GM12878 (cell line): ENCODE measurements at regions not wholly inside any gene's neighbourhood (a gene's known extent, or its start where the extent isn't known, plus 50 kb on each side); places are given as distances from the start of the nearest gene placed in this dataset.

Source experiments
- ATAC-seq: fragments of 200-7000 bp; cut with Tn5 transposase; 3 replicates; pipeline ENCODE4 v1.9.1; 2020; ENCODE audit warnings: mild to moderate bottlenecking, moderate library complexity
- BruUV-seq: library from RNA; stranded (reverse); fragments of 400-500 nt; replicated peaks from 2 replicates; lab custom pipeline; 2021; lab: Mats Ljungman, UMichigan
- CTCF ChIA-PET: fragments of 300-600 bp; sonication (Branson Sonifier 250); formaldehyde crosslinking; extraction: SDS; loops from one replicate; lab custom pipeline; 2021; ENCODE audit warnings: inconsistent platforms; lab: Yijun Ruan, JAX
- POLR2A ChIA-PET: fragments of 350-600 bp; formaldehyde crosslinking; extraction: SDS; loops from one replicate; lab custom pipeline; 2021; ENCODE audit warnings: inconsistent platforms; lab: Charles Lee
- RAD21 ChIA-PET: fragments of 300-600 bp; sonication (Branson Sonifier 250); formaldehyde crosslinking; loops from one replicate; lab custom pipeline; 2023; ENCODE audit warnings: antibody characterized with exemption; ENCODE audit not compliant: unreplicated experiment; lab: Charles Lee
- SMC1A ChIA-PET: fragments of 300-600 bp; sonication (Branson Sonifier 250); formaldehyde crosslinking; loops from one replicate; lab custom pipeline; 2023; ENCODE audit not compliant: unreplicated experiment, uncharacterized antibody; lab: Charles Lee
- DNase-seq: peaks from one replicate; pipeline ENCODE4 v3.0.0-alpha.2; 2011; ENCODE audit warnings: low read depth, low spot score
- FAIRE-seq: peaks from 3 replicates; lab custom pipeline; 2011; peaks lifted over from hg19 to GRCh38; lab: Jason Lieb, UNC
- H2AFZ ChIP-seq: 2 replicates; pipeline ENCODE4 v1.6.0; 2011; ENCODE audit warnings: low read depth, low read length, control low read depth; ENCODE audit not compliant: control insufficient read depth
- H3K27ac ChIP-seq: 2 replicates; pipeline ENCODE4 v1.5.1; 2011; ENCODE audit warnings: control low read depth; ENCODE audit not compliant: control insufficient read depth, insufficient read depth
- H3K27me3 ChIP-seq, 2 experiments: replicated peaks in 1 of 2; 2 replicates each; pipeline versions ENCODE4 v1.6.0 to v1.6.1; 2011; ENCODE audit warnings: low read length in 1 of 2; ENCODE audit not compliant: control insufficient read depth in 2 of 2, insufficient read depth in 2 of 2
- H3K36me3 ChIP-seq, 2 experiments: 2 replicates each; pipeline ENCODE4 v1.5.1; 2011; ENCODE audit warnings: low read length in 1 of 2; ENCODE audit not compliant: control insufficient read depth in 2 of 2, insufficient read depth in 2 of 2
- H3K4me1 ChIP-seq: 2 replicates; pipeline ENCODE4 v1.6.1; 2011; ENCODE audit warnings: mild to moderate bottlenecking, low read length, moderate library complexity, mixed read lengths; ENCODE audit not compliant: control insufficient read depth, insufficient read depth
- H3K4me2 ChIP-seq: 2 replicates; pipeline ENCODE4 v1.6.0; 2011; ENCODE audit warnings: control low read depth; ENCODE audit not compliant: control insufficient read depth, insufficient read depth
- H3K4me3 ChIP-seq: fragments of 200-600 bp; sonication (generic); 2 replicates; pipeline ENCODE4 v1.5.1; 2016
- H3K79me2 ChIP-seq: 2 replicates; pipeline ENCODE4 v1.6.0; 2011; ENCODE audit warnings: low read length; ENCODE audit not compliant: control insufficient read depth, insufficient read depth
- H3K9ac ChIP-seq: 2 replicates; pipeline ENCODE4 v1.8.0; 2011; ENCODE audit warnings: low read length, control low read depth, mixed read lengths; ENCODE audit not compliant: control insufficient read depth, insufficient read depth
- H3K9me3 ChIP-seq: replicated peaks from 3 replicates; pipeline ENCODE4 v1.5.1; 2011; ENCODE audit warnings: mild to moderate bottlenecking, low read length; ENCODE audit not compliant: control insufficient read depth, insufficient read depth
- H4K20me1 ChIP-seq: 2 replicates; pipeline ENCODE4 v1.6.0; 2011; ENCODE audit not compliant: control insufficient read depth, insufficient read depth
- ASH2L ChIP-seq: fragments of 300-600, 200-600 bp; sonication (generic); IDR thresholded peaks from 2 replicates; pipeline ENCODE4 v1.6.1; 2017; ENCODE audit warnings: low read depth, mild to moderate bottlenecking, borderline replicate concordance
- ATF7 ChIP-seq: fragments of 450-650 bp; IDR thresholded peaks from 2 replicates; pipeline ENCODE4 v1.6.1; 2016; ENCODE audit warnings: low read depth, mild to moderate bottlenecking
- BCL3 ChIP-seq: IDR thresholded peaks from 2 replicates; pipeline ENCODE4 v1.6.1; 2011; ENCODE audit warnings: borderline replicate concordance, low read depth, mild to moderate bottlenecking, moderate library complexity, low read length; ENCODE audit not compliant: insufficient read depth, poor library complexity, severe bottlenecking
- EZH2 ChIP-seq: IDR thresholded peaks from 2 replicates; pipeline ENCODE4 v1.6.1; 2012; ENCODE audit warnings: low read depth, mild to moderate bottlenecking, control low read depth, inconsistent platforms, low read length, borderline replicate concordance; ENCODE audit not compliant: control insufficient read depth
- HDGF ChIP-seq: fragments of 450-650 bp; IDR thresholded peaks from 2 replicates; pipeline ENCODE4 v1.6.1; 2016; ENCODE audit warnings: antibody characterized with exemption
- IKZF1 ChIP-seq: fragments of 450-650 bp; conservative IDR thresholded peaks from 2 replicates; pipeline ENCODE4 v1.6.1; 2017; ENCODE audit warnings: antibody characterized with exemption, mild to moderate bottlenecking
- MYC ChIP-seq: IDR thresholded peaks from 2 replicates; pipeline ENCODE4 v1.6.1; 2011; ENCODE audit warnings: mild to moderate bottlenecking, low read length, moderate library complexity, inconsistent platforms; ENCODE audit not compliant: insufficient read depth, insufficient replicate concordance, insufficient read length, severe bottlenecking
- POLR2AphosphoS5 ChIP-seq: IDR thresholded peaks from 2 replicates; pipeline ENCODE4 v1.6.1; 2011; ENCODE audit warnings: mild to moderate bottlenecking, low read length, inconsistent platforms
- POU2F2 ChIP-seq: IDR thresholded peaks from 3 replicates; pipeline ENCODE4 v1.6.1; 2011; ENCODE audit warnings: low read depth, mild to moderate bottlenecking, low read length, borderline replicate concordance
- RCOR1 ChIP-seq: conservative IDR thresholded peaks from 2 replicates; pipeline ENCODE4 v1.6.1; 2012; ENCODE audit warnings: low read depth, low read length, improper control_type of control experiment
- SMC3 ChIP-seq: IDR thresholded peaks from 2 replicates; pipeline ENCODE4 v1.6.1; 2011; ENCODE audit warnings: low read length, improper control_type of control experiment, borderline replicate concordance
- SREBF1 ChIP-seq: IDR thresholded peaks from 2 replicates; pipeline ENCODE4 v1.6.1; 2012; ENCODE audit warnings: mild to moderate bottlenecking, low read length
- WGBS: methylation state at CpG from one replicate; pipeline ENCODE4 v1.1.6; 2016; ENCODE audit warnings: low lambda C conversion rate; ENCODE audit not compliant: insufficient replicate concordance, insufficient coverage; ENCODE audit errors: missing lambda C conversion rate; 5-methylcytosine and 5-hydroxymethylcytosine counted together
- in situ Hi-C: fragments of 300-500 bp; cut with MboI; formaldehyde crosslinking; loops from 9 replicates; pipeline ENCODE4 v1.14.3; 2018; ENCODE audit warnings: mixed read lengths
- intact Hi-C: fragments of 100-400 bp; cut with micrococcal nuclease; formaldehyde crosslinking; loops from one replicate; pipeline ENCODE4 v1.14.2; 2022; ENCODE audit not compliant: unreplicated experiment

GRCh38 chr12:72839696-72840095 lies 567.5 kb downstream of the TRHDE start:
- Histone ChIP-seq H3K4me2 (no peak overlapping the region), H3K27ac (no peak overlapping the region), H3K9ac (no peak overlapping the region), H3K4me3 (no peak overlapping the region), H3K9me3 (no peaks in the 10 kb centered on the region), H3K4me1 (no peaks in the 10 kb centered on the region), H4K20me1 (no peaks in the 10 kb centered on the region), H3K36me3 (no peaks in the 10 kb centered on the region), H3K79me2 (no peaks in the 10 kb centered on the region), H3K27me3 (no peaks in the 10 kb centered on the region), H2AFZ (no peak overlapping the region)
- no peak for TF ChIP-seq MYC
- no peak for TF ChIP-seq EZH2
- TF ChIP-seq POLR2AphosphoS5 = no peak
- POLR2A ChIA-PET = no interaction called here
- SMC1A ChIA-PET = no interaction called here
- in situ Hi-C loops = no loop called here
- DNase-seq = no peak
- BruUV-seq = no TSS peak
- 8% methylated on average over 1 of the region's 1 CpG for WGBS
- ATAC-seq = no peak
- intact Hi-C loops = no loop called here
- RAD21 ChIA-PET = no interaction called here
- CTCF ChIA-PET = no interaction called here
- FAIRE-seq = no peak

- Histone ChIP-seq H3K9ac (no peak overlapping the region), H3K4me2 (no peak overlapping the region), H3K27ac (no peak overlapping the region), H3K27me3 (no peaks in the 10 kb centered on the region), H3K9me3 (no peaks in the 10 kb centered on the region), H3K4me3 (no peak overlapping the region), H3K4me1 (no peaks in the 10 kb centered on the region), H3K36me3 (no peaks in the 10 kb centered on the region), H3K79me2 (no peaks in the 10 kb centered on the region), H4K20me1 (no peaks in the 10 kb centered on the region), H2AFZ (no peak overlapping the region)
- DNase-seq = no peak
- SMC1A ChIA-PET = no interaction called here
- RAD21 ChIA-PET = no interaction called here
- ATAC-seq = no peak
- POLR2A ChIA-PET = no interaction called here
- CTCF ChIA-PET = no interaction called here
- TF ChIP-seq RCOR1 = no peak
- no peak for TF ChIP-seq SREBF1
- TF ChIP-seq ATF7 = no peak
- no peak for TF ChIP-seq SMC3
- TF ChIP-seq POU2F2 = no peak
- TF ChIP-seq IKZF1 = no peak
- TF ChIP-seq ASH2L = no peak
- no peak for TF ChIP-seq HDGF
- no peak for TF ChIP-seq BCL3
- intact Hi-C loops = no loop called here
- no TSS peak for BruUV-seq
- FAIRE-seq = no peak
- in situ Hi-C loops = no loop called here
- 0% methylated on average over 2 of the region's 2 CpGs for WGBS
Observed at GRCh38 chr12:72863671-72864070, 591.5 kb downstream of the TRHDE start.
